GM12891 (cell line): ENCODE measurements at regions not wholly inside any gene's neighbourhood (a gene's known extent, or its start where the extent isn't known, plus 50 kb on each side); places are given as distances from the start of the nearest gene placed in this dataset.

ENCODE experiments used
- PAX5 ChIP-seq: IDR thresholded peaks from 2 replicates; pipeline ENCODE4 v1.6.1; 2011; ENCODE audit warnings: low read length, moderate library complexity, mild to moderate bottlenecking; ENCODE audit not compliant: insufficient read depth, severe bottlenecking
- POLR2A ChIP-seq: IDR thresholded peaks from 2 replicates; pipeline ENCODE4 v1.6.1; 2011; ENCODE audit warnings: low read depth, low read length, control low read depth
- POLR2AphosphoS5 ChIP-seq: IDR thresholded peaks from 2 replicates; pipeline ENCODE4 v1.6.1; 2011; ENCODE audit warnings: low read depth, low read length, control low read depth
- POU2F2 ChIP-seq: IDR thresholded peaks from 2 replicates; pipeline ENCODE4 v1.6.1; 2011; ENCODE audit warnings: low read depth, mild to moderate bottlenecking, control low read depth, low read length, moderate library complexity
- SPI1 ChIP-seq: IDR thresholded peaks from 2 replicates; pipeline ENCODE4 v1.6.1; 2011; ENCODE audit warnings: low read depth, low read length, control low read depth
- TAF1 ChIP-seq: IDR thresholded peaks from 2 replicates; pipeline ENCODE4 v1.6.1; 2011; ENCODE audit warnings: low read depth, low read length, control low read depth

GRCh38 chr5:23450187-23450586 lies 57.2 kb upstream of the PRDM9 start:
- TF ChIP-seq POLR2A (no peak), POLR2AphosphoS5 (no peak), SPI1 (no peak), TAF1 (no peak), POU2F2 (no peak), PAX5 (no peak)
